ENCODE measurements at regions not wholly inside any gene's neighbourhood (a gene's known extent, or its start where the extent isn't known, plus 50 kb on each side); places are given as distances from the start of the nearest gene placed in this dataset.
A peak's percentile ranks its signal among the peaks of the same experiment; 100 is the strongest.

DNA sequence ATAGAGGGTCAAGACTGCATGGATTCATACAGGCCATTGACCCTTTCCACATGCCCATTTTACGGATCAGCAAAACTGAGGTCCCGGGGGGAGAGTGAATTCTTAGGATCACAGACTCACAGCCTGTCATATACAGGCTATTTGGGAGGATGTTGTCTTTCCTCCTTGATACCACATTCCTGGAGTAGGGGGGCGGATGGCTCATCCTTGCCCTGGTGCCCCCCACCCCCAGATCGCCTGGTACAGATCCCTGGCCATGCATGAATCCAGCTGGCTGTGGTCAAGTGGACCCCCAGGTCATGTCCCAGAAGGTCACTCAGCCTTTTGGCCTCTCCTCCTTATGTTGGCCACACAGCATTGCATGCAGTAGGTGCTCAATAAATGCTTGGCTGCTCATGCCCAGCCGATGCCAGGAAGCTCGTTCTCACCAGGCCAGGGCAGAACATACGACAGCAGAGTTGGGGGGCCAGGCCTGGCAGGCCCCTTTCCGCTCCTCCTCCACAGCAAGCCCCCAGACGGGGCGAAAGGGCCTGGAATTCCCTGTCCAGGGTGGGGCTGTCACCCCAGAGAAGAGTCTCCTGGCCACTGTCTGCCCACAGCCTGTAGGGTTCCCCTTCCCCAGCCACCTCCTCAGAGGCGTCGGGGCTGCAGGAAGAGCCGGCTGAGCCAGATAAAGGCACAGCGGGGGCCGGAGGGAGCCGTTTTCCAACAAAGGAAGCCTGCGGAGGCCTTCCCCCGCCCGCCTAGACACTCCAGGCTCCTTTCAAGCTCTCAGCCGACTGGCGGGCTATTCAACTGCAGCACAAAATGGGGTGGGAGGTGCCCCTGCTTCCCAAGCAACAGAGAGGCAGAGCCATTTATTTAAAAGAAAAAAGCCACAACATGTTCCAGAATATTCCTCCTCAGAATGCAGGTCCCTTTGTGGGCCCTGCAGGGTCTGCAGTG, 215.7 kb upstream of the CIBAR2 start:
- no peak for DNase-seq (ENCODE audit: low spot score)

DNA sequence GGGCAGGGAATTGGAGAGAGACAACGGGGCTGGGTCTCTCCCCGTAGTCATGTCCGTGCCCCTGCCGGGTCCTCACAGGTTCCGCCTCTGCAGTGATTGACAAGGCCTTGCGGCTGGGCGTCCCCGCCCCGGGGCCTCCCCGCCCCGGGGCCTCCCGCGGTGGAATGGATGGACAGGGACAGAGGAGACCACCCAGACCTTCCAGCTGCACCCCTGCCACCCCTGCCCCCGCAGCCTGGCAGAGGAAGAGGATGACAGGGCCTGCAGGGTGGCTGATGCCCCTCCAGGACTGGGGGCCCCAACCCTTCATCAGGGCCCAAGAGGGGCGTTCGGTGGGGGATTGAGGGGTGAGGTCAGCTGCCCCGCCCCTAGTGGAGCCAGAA, 216.4 kb upstream of the CIBAR2 start:
- no peak for DNase-seq (ENCODE audit: low spot score)

DNA sequence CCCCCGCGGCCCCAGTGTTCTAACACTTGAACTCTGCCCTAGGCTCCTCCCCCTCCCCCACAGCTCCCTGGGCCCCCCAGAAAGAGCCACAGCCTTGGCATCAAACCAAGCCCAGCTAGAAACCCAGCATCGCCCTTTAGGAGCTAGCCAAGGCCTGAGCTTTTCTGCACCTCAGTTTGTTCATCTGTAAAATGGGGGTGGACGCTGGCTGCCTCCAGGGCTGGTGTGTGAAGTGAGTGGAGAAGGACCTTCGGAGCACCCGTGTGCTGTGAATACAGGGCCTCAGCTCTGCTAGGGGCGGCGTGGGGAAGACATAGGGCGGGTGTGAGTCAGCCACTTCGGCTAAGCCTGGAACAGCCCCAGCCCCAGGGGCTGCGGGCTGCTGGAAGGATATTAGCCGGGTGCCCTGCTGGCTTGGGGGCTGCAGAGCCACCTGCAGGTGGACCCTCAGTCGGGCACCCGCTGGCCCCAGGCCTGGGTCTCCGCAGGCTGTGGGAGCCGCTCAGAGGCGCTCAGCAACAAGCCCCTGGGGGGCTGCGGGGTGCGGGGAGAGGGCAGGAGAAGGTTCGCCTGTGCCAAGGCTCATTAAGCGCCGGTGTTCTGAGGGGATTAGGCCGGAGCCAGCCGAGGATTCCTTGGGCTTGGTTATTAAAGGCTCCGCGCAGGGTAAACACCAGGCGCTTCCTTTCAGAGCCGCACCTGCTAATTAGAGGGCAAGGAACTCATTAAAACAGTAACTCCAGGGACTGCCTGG, 217.0 kb upstream of the CIBAR2 start:
- DNase-seq (ENCODE audit: low spot score): no peak

DNA sequence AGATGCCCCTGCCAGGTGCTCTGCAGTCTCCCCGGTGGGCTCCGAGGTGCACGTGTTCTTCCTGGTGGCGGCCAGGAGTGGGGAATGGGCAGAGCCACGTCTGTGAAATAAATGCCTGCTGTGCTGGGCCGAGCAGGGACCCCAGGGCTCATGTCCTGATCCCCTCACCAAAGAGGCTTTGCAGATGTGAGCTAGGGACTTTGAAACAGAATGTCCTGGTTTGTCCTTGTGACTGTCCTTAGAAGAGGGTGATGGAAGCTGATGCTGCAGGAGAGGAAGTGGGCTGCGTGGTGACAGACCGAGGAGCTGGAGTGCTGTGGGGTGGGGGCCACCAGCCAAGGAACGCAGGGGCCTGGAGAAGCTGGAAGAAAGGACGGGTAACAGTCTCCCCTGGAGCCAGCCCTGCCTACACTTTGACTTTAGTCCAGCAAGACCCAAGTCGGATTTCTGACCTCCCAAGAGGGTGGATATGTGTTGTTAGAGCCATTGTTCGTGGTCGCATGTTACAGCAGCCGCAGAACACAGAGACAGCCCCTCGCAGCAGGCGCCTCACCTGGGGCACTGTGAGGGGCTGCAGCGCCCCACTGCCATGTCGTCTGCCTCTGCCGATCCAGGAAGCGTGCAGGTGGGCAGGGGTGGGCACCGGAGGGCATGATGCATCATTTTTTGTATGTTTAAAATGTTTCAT, 217.9 kb upstream of the CIBAR2 start:
- DNase-seq (ENCODE audit: low spot score): no peak

DNA sequence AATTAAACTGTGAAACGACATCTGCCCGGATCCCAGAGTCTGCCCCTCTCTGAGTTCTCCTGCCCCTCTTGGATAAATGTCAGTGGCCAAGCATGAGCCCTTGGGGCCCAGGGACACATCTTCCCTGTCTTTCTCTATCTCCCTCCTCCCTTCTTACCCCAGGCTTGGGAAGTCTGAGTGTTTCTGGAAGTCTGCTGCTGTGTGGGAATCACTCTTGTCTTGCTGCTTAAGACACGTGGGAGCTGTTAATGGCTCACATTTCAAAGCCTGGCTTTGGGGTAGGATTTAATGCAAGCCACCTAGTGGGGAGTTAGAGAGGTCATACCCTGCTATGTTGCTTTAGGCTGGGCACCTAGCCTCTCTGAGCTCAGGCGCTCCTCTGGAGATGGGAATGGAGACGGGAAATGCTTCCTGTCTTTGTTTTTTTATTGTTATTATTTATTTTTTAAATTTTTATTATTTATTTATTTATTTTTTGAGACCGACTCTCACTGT, 218.5 kb upstream of the CIBAR2 start:
- peak; percentile 86 for DNase-seq (ENCODE audit: low spot score)

DNA sequence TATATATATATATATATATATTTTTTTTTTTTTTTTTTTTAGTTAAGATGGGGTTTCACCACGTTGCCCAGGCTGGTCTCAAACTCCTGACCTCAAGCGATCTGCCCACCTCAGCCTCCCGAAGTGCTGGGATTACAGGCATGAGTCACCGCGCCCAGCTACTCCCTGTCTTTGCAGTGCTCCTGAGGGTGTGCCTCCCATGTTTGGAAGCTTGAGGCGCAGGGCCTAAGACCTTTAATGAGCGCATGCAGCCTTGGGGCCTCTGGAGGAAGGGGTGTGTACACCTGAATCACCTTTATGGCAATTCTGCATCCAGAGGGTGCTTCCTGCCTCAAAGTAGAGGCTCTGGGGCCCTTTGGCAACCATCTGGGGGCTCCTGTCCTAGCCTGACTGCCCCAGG, 219.4 kb upstream of the CIBAR2 start:
- no peak for DNase-seq (ENCODE audit: low spot score)

DNA sequence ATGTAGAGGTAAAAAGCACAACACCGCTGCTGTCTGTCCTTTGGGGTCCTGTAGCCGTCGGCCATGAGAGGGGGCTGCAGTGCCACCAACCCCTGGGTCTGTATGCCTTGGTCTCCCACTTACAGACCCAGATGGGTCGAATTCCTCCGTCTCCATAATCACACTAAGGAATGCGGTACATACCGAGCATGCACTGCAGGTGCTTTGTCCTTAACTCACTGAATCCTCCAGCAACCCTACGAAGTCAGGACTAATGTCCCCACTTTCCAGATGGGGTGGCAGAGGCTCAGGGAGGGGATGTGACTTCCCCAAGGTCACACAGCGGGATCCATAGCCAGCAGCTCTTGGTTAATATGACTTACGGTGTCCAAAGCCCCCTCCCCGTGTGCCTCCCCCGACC, 219.9 kb upstream of the CIBAR2 start:
- DNase-seq (ENCODE audit: low spot score): no peak

DNA sequence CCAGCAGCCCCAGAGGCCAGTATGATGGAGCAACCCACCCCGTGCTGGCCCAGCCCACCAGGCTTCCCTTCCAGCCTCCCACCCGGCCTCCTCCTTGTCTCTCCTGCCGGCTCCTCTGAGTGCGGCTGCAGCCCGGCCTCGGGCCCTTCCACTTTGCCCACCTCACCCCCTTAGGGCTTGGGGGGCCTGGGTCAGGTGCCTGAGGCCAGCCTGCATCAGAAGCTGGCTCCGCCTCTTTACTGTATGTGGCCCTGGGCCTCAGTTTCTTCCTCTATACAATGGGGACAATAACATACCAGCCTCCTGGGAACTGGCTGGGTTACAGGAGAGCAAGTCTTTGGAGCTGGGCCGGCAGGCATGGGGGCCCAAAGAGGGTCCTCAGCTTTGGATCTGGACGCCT, 221.1 kb upstream of the CIBAR2 start:
- no peak for DNase-seq (ENCODE audit: low spot score)

DNA sequence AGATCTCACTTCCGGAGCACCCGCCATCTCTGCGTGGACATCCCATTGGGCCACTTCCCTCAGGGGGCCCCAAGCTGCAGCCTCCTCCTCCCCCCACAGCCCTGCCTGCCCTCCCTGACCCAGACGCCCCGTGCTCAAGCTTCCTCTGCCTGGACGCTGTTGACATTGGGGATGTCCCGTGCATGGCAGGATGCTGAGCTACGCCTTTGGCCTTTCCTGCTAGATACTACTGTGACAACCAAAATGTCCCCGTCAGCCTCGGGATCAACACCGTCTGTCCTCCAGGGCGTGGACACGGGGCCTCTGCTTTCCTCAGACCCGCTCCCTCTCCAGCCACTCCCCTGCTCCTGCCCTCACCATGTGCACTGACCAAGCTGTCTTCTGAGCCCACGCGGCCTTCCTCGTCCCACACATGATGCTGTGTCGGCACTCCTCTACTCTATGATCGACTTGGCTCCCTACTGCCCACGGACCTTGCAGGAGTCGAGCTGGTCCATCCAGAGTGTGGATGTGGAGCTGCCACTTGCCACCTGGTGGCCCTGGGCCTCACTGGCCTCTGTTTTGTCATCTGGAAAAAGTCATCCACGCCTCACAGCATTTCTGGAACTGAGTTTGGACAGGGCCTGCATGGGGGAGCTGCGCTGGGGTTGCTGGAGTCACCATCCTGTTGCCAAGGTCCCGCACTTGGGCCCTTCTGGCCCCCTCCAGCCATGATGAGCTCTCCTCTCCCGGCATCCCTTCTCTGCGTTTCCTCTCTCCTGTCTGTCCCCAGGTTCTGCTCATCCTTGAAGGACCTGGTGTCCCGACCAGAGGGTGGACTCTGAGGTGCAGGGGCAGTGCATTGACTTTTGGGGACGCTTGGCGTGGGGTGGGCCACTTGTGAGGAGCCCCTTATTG, 221.7 kb upstream of the CIBAR2 start:
- no peak for DNase-seq (ENCODE audit: low spot score)

DNA sequence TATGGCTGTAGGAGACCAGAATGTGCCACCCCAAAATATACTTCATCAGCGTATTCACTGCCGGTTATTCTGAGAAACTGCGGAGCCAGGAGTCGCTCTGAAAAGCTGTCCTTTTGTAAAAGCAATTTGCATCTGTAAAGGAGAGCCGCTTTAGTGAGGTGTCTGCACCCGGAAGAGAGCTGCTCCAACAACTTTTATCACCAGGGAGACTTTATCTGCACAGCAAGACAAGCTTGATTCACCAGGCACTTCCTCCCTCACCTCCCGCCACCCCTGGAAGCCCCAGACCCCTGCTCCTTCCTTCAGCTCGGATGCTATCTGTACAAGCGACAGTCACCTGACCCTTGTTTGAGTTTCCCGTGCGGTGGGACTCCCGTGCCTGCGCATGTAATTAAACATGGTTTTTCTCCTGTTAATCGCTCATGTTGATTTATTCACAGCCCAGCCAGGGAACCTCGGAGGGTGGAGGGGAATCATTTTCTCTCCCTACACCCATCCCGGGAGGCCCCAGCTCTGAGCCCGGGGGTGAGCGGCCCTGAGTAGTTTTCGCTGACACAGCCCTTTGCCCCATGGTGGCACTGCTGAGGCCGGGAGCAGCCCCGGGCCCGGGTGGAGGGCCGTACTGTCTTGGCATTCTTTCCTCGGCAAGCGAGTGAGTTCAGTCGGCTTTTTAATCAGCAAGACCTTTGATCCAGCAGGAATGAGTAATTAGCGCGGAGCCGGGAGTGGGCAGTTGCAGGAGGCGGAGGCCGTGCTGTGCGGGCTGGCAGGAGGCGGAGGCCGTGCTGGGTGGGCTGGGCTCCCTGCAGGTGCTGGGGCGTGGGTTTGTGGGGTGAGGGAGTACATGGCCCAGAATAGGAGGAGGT, 222.7 kb upstream of the CIBAR2 start:
- DNase-seq (ENCODE audit: low spot score): no peak

DNA sequence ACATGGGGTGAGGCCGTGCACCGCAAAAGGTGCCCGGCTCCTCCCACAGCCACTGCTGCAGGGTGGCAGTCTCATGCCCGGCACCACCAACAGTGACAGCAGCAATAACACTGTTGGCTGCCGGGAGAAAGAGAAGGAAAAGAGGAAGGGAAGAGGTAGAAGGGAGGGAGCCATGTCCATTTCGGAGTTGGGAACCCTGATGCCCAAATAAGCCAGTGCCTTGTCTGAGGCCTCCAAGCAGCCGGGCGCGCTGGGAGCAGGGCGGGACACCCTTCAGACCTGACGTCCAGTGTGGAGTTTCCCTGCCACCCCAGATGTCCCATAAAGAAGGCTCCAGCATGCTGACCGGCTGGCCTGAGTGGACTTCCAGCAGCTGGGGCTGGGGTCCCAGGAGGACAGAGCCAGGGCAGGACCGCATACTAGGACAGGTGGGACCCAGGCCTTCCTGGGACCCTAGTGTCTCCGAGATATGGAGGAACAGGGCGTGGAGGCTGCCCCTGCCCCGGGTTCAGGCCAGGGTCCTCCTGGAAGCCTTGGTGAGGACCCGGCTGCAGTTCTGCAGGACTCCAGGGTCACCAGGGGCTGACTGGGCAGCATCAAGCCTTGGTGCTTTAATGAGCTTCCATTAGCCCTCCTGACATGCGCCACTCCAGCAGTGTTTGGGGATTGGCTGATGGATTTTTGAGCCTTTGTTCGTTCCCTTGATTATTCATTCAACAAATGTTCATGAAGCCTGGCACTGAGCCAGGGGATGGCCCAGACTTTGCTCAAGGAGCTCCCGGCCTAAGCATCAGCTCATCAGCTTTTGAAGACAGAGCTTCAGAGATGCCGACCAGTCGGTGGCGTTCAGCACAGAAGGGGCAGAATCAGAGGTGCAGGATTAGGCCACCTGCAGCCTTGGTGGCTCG, 223.6 kb upstream of the CIBAR2 start:
- DNase-seq (ENCODE audit: low spot score): no peak

DNA sequence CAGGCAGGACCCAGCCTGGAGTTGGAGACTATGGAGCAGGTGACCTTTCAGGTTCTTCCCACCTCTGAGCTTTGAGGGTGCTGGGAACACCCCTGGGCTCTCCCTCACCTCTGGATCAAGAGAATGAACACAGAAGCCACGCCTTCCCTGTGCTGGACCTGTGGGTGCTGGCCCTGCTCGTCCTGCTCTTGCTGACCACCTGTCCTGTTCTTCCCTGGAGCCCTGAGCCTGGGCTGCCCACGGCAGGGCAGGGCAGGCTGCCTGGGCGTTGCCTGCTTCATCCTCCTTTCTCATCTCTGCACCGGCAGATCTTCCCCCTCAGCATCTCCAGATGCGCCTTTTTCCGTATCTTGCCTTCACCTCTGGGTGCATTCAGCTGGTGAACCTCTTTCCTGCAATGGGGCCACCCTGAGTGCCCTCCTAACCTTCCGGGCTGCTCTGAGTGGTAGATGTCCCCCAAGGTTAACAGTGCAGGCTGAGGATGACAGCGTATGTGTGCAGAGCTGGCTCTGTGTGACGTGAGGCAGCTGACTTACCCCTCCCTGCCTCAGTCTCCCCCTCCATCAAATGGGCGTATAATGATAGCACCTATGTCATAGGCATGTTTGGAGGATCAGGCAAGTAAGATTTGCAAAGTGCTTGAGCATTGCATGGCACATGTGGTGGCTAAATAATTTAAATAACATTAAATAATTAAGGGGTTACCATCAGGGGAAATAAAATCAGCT, 225.8 kb upstream of the CIBAR2 start:
- no peak for DNase-seq (ENCODE audit: low spot score)

DNA sequence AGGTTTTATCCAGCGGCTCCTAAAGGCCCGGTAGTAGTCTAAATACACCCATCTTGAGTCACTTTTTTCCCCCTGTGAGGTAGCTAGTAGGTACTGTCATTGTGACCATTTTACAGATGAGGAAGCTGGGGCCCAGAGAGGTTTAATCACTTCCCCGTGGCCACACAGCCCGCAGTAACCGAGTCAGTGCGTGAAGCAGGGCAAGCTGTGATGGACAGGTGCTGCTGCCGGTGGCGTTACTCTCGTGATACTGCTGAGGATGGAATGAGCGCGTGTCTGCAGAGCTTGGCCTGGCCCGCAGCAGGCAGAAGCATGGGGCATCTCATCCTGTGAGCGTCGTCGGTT, 226.3 kb upstream of the CIBAR2 start:
- no peak for DNase-seq (ENCODE audit: low spot score)

DNA sequence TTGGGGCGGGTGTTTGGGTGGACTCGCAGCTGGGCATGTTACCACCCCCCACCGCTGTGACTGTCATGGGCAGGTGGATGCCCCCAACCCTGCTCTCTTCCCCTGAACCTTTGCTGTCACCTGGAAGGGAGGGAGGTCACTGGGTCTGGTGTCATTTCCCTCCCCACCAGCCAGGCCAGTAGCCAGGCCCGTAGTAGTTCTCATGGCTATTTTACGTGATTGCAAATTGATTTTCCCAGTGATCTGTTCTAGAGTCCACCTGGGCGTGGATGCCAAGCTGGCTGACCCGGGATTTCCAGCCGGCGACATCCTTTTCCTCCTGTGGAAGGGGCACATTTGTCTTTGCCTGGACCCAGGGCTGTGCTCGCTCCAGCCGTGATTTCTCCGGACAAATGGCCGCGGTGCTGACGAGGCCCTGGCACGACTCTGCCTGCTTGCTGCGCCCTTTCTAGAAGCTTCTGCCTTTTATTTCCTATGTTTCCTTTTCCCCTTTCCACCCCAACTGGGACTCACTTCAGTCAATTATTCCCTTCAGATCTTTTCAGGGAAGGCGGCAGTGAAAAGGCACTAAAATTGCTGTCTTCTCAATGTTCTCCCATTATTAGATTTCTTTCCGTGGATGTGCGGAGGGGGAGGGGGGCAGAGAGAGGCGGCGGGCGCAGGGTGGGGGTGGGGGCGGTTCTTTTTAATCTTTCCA, 226.9 kb upstream of the CIBAR2 start:
- DNase-seq (ENCODE audit: low spot score): no peak

DNA sequence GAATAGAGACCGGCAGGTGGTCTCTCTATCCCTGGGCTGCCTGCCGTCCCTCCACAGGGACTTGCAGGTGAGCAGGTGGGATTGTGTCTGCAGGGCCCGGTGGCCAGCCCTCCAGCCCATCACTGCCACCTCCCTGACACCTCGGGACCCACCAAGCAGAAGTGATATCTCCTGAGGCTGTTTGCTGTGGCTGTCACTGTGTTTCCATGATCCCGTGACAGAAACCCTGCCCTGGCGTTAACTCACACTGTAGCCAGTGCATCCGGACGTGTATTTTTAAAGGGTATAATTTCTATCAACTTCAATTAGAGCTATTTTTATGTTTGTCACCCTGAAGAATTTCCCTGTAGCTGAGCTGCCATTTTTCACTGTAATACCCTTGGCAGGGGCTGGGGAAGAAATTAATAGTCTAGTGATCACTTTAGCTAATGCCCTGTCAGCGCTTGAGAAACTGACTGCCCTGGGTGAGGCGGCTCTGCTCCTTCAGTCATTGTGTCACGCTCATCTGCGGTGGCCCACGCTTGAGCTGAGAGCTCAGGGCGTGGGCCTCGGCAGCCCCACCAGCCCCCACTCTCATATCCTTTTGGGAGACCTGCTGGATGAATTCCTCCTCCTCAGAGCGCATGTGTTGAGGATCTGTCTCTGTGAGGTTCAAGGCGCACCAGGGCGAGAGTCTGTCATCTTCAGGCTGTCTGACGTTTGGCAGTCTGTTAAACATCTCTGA, 229.9 kb upstream of the CIBAR2 start:
- no peak for DNase-seq (ENCODE audit: low spot score)

DNA sequence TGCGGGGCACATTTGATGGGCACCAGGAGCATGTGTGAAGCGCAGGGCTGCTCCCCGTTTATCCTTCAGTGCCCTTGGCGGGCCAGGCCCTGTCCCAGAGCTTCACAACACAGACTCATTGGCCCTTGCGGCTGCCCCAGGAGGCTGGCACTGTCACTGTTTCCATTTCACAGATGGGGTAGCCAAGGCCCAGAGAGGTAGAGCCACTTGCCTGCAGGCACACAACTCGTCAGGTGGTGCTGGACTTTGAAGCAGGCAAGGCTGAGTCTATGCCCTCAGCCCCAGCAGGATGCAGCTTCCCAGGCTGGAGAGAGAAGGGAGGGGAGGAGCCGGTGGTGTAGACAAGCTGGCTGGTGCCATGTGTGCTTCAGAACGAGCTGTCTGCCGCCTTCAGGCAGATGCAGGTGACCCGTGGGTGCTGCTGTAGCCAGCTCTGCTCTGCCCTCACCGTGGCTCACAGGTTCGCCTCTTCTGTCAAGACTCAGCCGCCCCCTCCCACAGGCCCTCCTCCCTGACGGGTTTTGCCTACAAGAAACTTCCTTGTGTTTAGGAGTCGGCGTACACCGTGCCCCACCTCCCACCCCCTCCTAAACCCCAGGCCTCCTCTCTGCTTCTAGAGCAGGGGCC, 232.3 kb upstream of the CIBAR2 start:
- no peak for DNase-seq (ENCODE audit: low spot score)

DNA sequence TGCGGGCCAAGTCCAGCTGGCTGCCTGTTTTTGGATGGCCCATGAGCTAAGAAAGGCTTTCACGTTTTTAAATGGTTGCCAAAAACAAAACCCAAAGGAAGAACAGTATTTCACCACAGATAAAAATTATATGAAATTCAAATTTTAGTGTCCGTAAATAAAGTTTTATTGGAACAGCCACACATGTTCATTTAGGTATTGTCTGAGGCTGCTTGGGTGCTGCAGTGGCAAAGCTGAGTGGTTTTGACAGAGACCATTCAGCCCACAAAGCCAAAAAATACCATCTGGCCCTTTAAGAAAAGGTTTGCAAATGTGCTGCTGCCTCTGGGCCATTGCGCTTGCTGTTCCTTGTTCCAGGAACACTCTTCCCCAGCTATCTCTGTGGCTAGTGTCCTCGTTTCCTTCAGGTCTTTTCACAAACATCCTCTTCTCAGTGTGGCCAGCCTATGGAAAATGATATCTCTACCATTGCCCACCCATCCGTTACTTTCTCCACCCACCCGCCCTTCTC, 232.9 kb upstream of the CIBAR2 start:
- no peak for DNase-seq (ENCODE audit: low spot score)

Data from GM03348 (cell line).